ENCODE measurements at regions not wholly inside any gene's neighbourhood (a gene's known extent, or its start where the extent isn't known, plus 50 kb on each side); places are given as distances from the start of the nearest gene placed in this dataset.

DNA sequence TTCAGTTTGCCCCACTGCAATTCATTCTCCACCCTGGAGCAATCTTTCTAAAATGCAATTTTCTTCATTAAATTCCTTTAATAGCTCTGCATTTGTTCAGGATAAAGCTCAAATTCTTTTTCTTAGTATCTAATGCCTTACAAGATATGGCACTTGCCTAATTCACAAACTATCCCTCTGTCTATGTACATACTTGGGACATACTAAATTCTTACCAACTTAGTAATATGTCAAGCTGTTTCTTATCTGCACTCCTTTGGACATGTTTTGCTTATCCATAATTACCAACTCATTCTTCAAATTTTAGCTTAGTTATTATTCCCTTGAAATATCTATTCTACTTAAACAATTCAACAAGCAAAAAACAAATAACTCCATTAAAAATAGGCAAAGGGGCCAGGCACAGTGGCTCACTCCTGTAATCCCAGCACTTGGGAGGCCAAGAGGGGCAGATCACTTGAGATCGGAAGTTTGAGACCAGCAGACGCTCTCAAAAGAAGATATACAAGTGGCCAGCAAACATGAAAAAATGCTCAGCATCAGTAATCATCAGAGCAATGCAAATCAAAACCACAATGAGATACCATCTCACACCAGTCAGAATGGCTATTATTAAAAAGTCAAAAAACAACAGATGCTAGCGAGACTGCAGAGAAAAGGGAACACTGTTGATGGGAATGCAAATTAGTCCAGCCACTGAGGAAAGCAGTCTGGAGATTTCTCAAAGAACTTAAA lies 96.9 kb downstream of the FAM76B start:
- DNase-seq (ENCODE audit: low read depth in 2 of 2) = no peak

DNA sequence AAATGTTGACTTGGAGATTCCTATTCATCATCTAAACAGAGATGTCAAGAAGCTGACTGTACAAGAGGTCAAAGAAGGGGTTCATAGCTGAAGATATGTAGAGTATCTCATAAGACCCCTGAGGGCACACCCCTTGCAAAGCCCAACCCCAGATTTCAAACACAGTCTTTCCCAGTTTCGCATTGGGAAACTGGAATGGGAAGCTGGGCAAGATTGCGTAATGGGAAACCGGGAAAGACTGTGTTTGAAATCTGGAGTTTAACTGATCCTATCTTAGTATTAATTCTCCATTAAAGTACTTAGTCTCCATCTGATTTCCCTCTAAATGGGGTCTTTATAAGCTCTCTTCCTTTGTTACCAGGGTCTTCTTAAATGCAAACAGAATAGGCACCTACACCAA lies 99.5 kb downstream of the FAM76B start:
- DNase-seq (ENCODE audit: low read depth in 2 of 2) = no peak

DNA sequence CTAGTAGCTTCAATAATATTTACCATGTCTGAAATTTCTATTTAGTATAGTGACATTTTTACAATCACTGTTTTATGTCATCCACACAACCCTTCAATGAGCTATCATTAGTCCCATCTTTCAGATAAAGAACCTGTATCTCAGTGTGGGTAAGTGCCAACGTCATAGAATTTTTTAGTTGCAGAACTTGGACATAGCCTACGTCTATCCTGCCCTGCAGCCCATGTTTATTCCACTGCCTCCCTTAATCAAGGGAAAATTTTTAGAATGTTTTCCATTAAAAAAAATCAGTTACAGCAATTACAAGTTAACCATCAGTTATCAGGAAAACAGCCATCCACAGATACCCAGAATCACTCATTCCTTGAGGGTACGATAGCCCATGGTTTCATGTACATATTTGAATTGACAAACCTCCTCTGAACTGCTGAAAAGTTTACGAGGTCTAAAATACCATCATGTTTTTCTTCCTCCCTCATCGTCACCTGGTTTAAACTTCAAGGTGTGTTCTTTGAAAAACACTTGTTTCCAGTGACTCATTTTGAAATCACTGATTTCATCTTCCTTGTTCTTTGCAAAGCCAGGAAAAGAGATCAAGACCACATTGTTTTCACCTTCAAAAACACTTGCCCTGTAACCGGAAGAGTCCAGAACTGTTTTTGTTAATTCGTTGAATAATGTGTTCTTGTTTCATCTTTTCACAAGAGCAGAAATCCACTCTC lies 100.9 kb downstream of the FAM76B start:
- no peak for DNase-seq (ENCODE audit: low read depth in 2 of 2)

GRCh38 chr11:95688015-95688414 lies 101.6 kb downstream of the FAM76B start:
- DNase-seq (ENCODE audit: low read depth in 2 of 2) = no peak

DNA sequence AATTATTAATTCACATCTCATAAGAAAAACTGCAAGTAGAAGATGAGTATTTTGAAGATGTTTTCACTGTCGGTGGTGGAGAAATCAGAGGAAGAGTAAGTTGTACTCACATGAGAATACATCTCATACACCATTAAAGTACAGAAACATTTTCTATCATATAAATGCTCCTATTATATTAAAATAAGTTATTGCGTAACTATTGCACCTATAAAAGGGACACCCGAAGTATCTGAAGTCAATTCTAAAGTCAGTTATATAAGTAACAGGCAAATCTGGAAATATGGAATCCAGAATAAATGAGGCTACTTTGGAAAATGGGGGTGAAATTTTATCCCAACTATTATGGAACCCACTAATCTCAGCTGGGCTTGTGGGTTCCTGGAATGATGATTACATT lies 103.3 kb downstream of the FAM76B start:
- DNase-seq (ENCODE audit: low read depth in 2 of 2) = no peak

- no peak for DNase-seq (ENCODE audit: low read depth in 2 of 2)
Observed at GRCh38 chr11:95684701-95685100, 104.9 kb downstream of the FAM76B start.

- DNase-seq (ENCODE audit: low read depth in 2 of 2) = no peak
Observed at GRCh38 chr11:95684170-95684569, 105.4 kb downstream of the FAM76B start.

- DNase-seq (ENCODE audit: low read depth in 2 of 2) = no peak
Observed at GRCh38 chr11:95682552-95682951, 107.0 kb downstream of the FAM76B start.

GRCh38 chr11:95680169-95680929 lies 109.2 kb downstream of the FAM76B start:
- no peak for DNase-seq (ENCODE audit: low read depth in 2 of 2)

- DNase-seq (ENCODE audit: low read depth in 2 of 2) = no peak
Observed at GRCh38 chr11:95678988-95679387, 110.6 kb downstream of the FAM76B start.

GRCh38 chr11:95676308-95676707 lies 113.3 kb downstream of the FAM76B start:
- no peak for DNase-seq (ENCODE audit: low read depth in 2 of 2)

DNA sequence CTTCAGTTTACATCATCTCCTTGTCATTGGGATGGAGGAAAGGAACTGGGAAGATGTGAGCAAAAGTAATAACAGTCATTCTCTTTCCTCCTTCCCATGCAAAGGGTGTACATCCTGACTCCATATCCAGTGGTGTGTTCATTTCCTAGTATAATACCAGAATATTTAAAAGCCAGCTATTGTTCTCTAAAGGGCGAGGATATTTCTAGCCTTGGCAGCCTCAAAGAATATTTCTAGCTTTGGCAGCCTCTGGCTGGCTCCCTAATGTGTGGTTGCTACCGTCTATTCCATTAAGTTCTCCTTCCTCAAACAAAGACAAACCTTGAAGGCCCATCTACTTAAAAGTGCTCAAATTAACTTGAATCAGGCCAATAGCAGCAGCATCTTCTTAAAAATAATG lies 114.0 kb downstream of the FAM76B start:
- no peak for DNase-seq (ENCODE audit: low read depth in 2 of 2)

- DNase-seq (ENCODE audit: low read depth in 2 of 2) = peak in 1 of 2 donors; percentile 32
Observed at GRCh38 chr11:95674657-95675358, 114.8 kb downstream of the FAM76B start.

GRCh38 chr11:95671768-95672167 lies 117.8 kb downstream of the FAM76B start:
- no peak for DNase-seq (ENCODE audit: low read depth in 2 of 2)

- DNase-seq (ENCODE audit: low read depth in 2 of 2) = no peak
Observed at GRCh38 chr11:95668131-95668530, 121.5 kb downstream of the FAM76B start.

DNA sequence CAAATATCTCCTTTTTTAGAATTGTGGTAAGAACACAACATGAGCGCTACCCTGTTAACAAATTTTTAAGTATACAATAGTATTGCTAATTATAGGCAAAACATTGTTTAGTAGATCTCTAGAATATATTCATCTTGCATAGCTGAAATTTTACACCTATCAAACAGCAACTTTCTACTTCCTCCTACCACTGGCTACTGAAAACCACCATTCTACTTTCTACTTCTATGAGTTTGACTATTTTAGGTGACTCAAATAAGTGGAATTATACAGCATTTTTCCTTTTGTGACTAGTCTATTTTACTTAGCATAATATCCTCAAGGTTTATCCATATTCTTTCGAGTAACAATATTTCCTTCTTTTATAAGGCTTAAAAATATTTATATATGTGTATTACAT lies 128.4 kb downstream of the FAM76B start:
- no peak for DNase-seq (ENCODE audit: low read depth in 2 of 2)

- DNase-seq (ENCODE audit: low read depth in 2 of 2) = no peak
Observed at GRCh38 chr11:95660038-95660437, 129.5 kb downstream of the FAM76B start.

GRCh38 chr11:95659088-95659487 lies 130.5 kb downstream of the FAM76B start:
- DNase-seq (ENCODE audit: low read depth in 2 of 2) = no peak

- DNase-seq (ENCODE audit: low read depth in 2 of 2) = no peak
Observed at GRCh38 chr11:95655536-95655935, 134.0 kb downstream of the FAM76B start.

DNA sequence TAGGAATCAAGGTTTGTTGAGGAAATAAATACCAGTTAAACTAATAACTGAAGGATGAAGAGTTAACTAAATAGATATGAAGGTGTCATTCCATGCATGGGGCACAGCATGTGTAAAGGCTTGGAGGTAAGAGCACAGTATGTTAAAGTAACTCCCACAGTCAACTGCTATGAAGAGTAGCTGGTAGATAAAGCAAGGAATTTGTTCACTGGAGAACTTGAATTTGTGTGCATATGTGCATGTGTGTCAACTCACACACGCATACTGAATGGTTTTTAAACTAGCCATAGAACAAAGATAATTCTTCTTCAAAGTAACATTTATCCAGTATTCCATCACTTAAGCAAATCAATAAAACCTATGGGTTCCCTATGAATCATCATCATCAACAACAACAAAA lies 135.9 kb downstream of the FAM76B start:
- DNase-seq (ENCODE audit: low read depth in 2 of 2) = no peak

- no peak for DNase-seq (ENCODE audit: low read depth in 2 of 2)
Observed at GRCh38 chr11:95653099-95653498, 136.5 kb downstream of the FAM76B start.

- no peak for DNase-seq (ENCODE audit: low read depth in 2 of 2)
Observed at GRCh38 chr11:95652002-95652472, 137.5 kb downstream of the FAM76B start.
